Ascending aorta (tissue), 2 donors: ENCODE measurements at regions not wholly inside any gene's neighbourhood (a gene's known extent, or its start where the extent isn't known, plus 50 kb on each side); places are given as distances from the start of the nearest gene placed in this dataset.
A peak's percentile ranks its signal among the peaks of the same experiment; 100 is the strongest.

Experiments
- DNase-seq, 2 donors: peaks; one replicate each; pipeline ENCODE4 v3.0.0-alpha.2; 2019; ENCODE audit warnings: low spot score in 2 of 2
- H3K27ac ChIP-seq, 2 donors: fragments of 200-600 bp; sonication (generic); one replicate each; pipeline ENCODE4 v1.5.1; 2016 to 2017; ENCODE audit warnings: mild to moderate bottlenecking in 1 of 2
- H3K27me3 ChIP-seq: fragments of 200-600 bp; sonication (generic); one replicate; pipeline ENCODE4 v1.5.1; 2017
- H3K36me3 ChIP-seq, 2 donors: fragments of 200-600 bp; sonication (generic); one replicate each; pipeline ENCODE4 v1.5.1; 2016
- H3K4me1 ChIP-seq, 2 donors: fragments of 200-600 bp; sonication (generic); one replicate each; pipeline ENCODE4 v1.5.1; 2016 to 2017; ENCODE audit warnings: mild to moderate bottlenecking in 1 of 2
- H3K4me3 ChIP-seq, 2 donors: fragments of 200-600 bp; sonication (generic); one replicate each; pipeline ENCODE4 v1.5.1; 2016 to 2017; ENCODE audit warnings: mild to moderate bottlenecking in 1 of 2
- H3K9me3 ChIP-seq, 2 donors: fragments of 200-600 bp; sonication (generic); one replicate each; pipeline ENCODE4 v1.5.1; 2016
- CTCF ChIP-seq, 3 experiments: fragments of 200-600 bp in 2 of 3; fragments of 450-650 bp in 1 of 3; sonication (generic) in 2 of 3; IDR thresholded peaks; one replicate each; pipeline ENCODE4 v1.5.1; 2016 to 2019; ENCODE audit warnings: antibody characterized with exemption in 3 of 3, mild to moderate bottlenecking in 1 of 3, moderate library complexity in 1 of 3
- intact Hi-C: fragments of 100-400 bp; cut with DNase I; formaldehyde crosslinking; loops from one replicate; pipeline ENCODE4 v1.15.1; 2023

GRCh38 chr11:103705642-103706041 lies 330.8 kb upstream of the DDI1 start:
- Histone ChIP-seq H3K27me3 (no peaks in the 10 kb centered on the region), H3K4me3 (no peak overlapping the region), H3K4me1 (peaks cover 3 to 6% of the 10 kb centered on the region in 2 donors), H3K36me3 (no peaks in the 10 kb centered on the region), H3K27ac (no peak overlapping the region), H3K9me3 (no peaks in the 10 kb centered on the region)
- no peak for TF ChIP-seq CTCF (IDR thresholded peaks at IDR 0.05)
- DNase-seq, result no peak
- intact Hi-C loops, result no loop called here

GRCh38 chr11:103709371-103709770 lies 327.1 kb upstream of the DDI1 start:
- Histone ChIP-seq H3K27ac (no peak overlapping the region), H3K27me3 (no peaks in the 10 kb centered on the region), H3K4me1 (no peaks in the 10 kb centered on the region), H3K4me3 (no peak overlapping the region), H3K9me3 (no peaks in the 10 kb centered on the region), H3K36me3 (no peaks in the 10 kb centered on the region)
- no peak for DNase-seq
- intact Hi-C loops, result no loop called here
- no peak for TF ChIP-seq CTCF (IDR thresholded peaks at IDR 0.05)

- no peaks in the 10 kb centered on the region for H3K27me3 ChIP-seq
- no peaks in the 10 kb centered on the region for H3K36me3 ChIP-seq
- H3K9me3 ChIP-seq, result no peaks in the 10 kb centered on the region
- no peak for DNase-seq
- TF ChIP-seq CTCF (IDR thresholded peaks at IDR 0.05), result no peak
- intact Hi-C loops, result no loop called here
- H3K27ac ChIP-seq, result no peak overlapping the region
- no peaks in the 10 kb centered on the region for H3K4me1 ChIP-seq
- H3K4me3 ChIP-seq, result no peak overlapping the region
Observed at GRCh38 chr11:103714246-103714645, 322.2 kb upstream of the DDI1 start.

GRCh38 chr11:103716363-103716762 lies 320.1 kb upstream of the DDI1 start:
- H3K4me3 ChIP-seq, result no peak overlapping the region
- H3K9me3 ChIP-seq, result no peaks in the 10 kb centered on the region
- H3K27me3 ChIP-seq, result no peaks in the 10 kb centered on the region
- H3K36me3 ChIP-seq, result no peaks in the 10 kb centered on the region
- TF ChIP-seq CTCF (IDR thresholded peaks at IDR 0.05), result no peak
- intact Hi-C loops, result no loop called here
- H3K27ac ChIP-seq, result no peak overlapping the region
- DNase-seq, result no peak
- no peaks in the 10 kb centered on the region for H3K4me1 ChIP-seq

- intact Hi-C loops, result no loop called here
- Histone ChIP-seq H3K27ac (no peak overlapping the region), H3K36me3 (no peaks in the 10 kb centered on the region), H3K27me3 (no peaks in the 10 kb centered on the region), H3K4me3 (no peak overlapping the region), H3K9me3 (no peaks in the 10 kb centered on the region), H3K4me1 (peaks cover 0 to 4% of the 10 kb centered on the region in 2 donors)
- no peak for DNase-seq
- no peak for TF ChIP-seq CTCF (IDR thresholded peaks at IDR 0.05)
Observed at GRCh38 chr11:103727262-103727661, 309.2 kb upstream of the DDI1 start.

GRCh38 chr11:103729617-103730016 lies 306.8 kb upstream of the DDI1 start:
- no peak for TF ChIP-seq CTCF (IDR thresholded peaks at IDR 0.05)
- H3K36me3 ChIP-seq, result no peaks in the 10 kb centered on the region
- H3K4me1 ChIP-seq, result peaks cover 0 to 4% of the 10 kb centered on the region in 2 donors
- DNase-seq, result no peak
- H3K27ac ChIP-seq, result peak overlapping the region in 1 of 2 donors; percentile 31
- H3K4me3 ChIP-seq, result no peak overlapping the region
- no peaks in the 10 kb centered on the region for H3K27me3 ChIP-seq
- no peaks in the 10 kb centered on the region for H3K9me3 ChIP-seq
- intact Hi-C loops, result no loop called here
